Activated naive CD8-positive, alpha-beta T cell treated with anti-CD3 and anti-CD28 coated beads, Interleukin-2, amount 10 ng/mL, durations not matched to agents 7 days and 5 days (primary cell): ENCODE measurements at regions not wholly inside any gene's neighbourhood (a gene's known extent, or its start where the extent isn't known, plus 50 kb on each side); places are given as distances from the start of the nearest gene placed in this dataset.
A peak's percentile ranks its signal among the peaks of the same experiment; 100 is the strongest.

Experiments
- ATAC-seq: fragments of 150-1000 bp; cut with Tn5 transposase; one replicate; pipeline ENCODE4 v1.10.0; 2021; ENCODE audit warnings: low read depth, moderate library complexity
- POLR2A ChIA-PET: fragments of 350-600 bp; sonication (Branson Sonifier 250); formaldehyde crosslinking; loops from one replicate; lab custom pipeline; 2021; ENCODE audit warnings: antibody characterized with exemption; lab: Charles Lee
- DNase-seq: peaks from one replicate; pipeline ENCODE4 v3.0.0; 2021
- H3K27ac Mint-ChIP-seq: one replicate; pipeline ENCODE4 v1.8.0; 2022; ENCODE audit warnings: mild to moderate bottlenecking, mixed read lengths
- H3K27me3 Mint-ChIP-seq: one replicate; pipeline ENCODE4 v1.8.0; 2022; ENCODE audit warnings: mild to moderate bottlenecking, moderate library complexity, mixed read lengths
- H3K36me3 Mint-ChIP-seq: one replicate; pipeline ENCODE4 v1.8.0; 2021; ENCODE audit warnings: mild to moderate bottlenecking, mixed read lengths
- H3K4me1 Mint-ChIP-seq: one replicate; pipeline ENCODE4 v1.8.0; 2021; ENCODE audit warnings: mixed read lengths
- H3K4me3 Mint-ChIP-seq: one replicate; pipeline ENCODE4 v1.8.0; 2022; ENCODE audit warnings: mild to moderate bottlenecking, moderate library complexity, mixed read lengths
- H3K9me3 Mint-ChIP-seq: one replicate; pipeline ENCODE4 v1.8.0; 2021; ENCODE audit warnings: mixed read lengths

GRCh38 chr3:187618722-187619121 lies 51.5 kb downstream of the SST start:
- DNase-seq (no peak), ATAC-seq (no peak)
- POLR2A ChIA-PET = no interaction called here
- Mint-ChIP-seq H3K36me3 (no peaks in the 10 kb centered on the region), H3K27me3 (peaks cover 11% of the 10 kb centered on the region), H3K27ac (no peak overlapping the region), H3K4me3 (no peak overlapping the region), H3K9me3 (no peaks in the 10 kb centered on the region), H3K4me1 (peaks cover 10% of the 10 kb centered on the region)

GRCh38 chr3:187617213-187617612 lies 53.0 kb downstream of the SST start:
- Mint-ChIP-seq H3K9me3 (no peaks in the 10 kb centered on the region), H3K36me3 (no peaks in the 10 kb centered on the region), H3K4me1 (peaks cover 10% of the 10 kb centered on the region), H3K27me3 (peaks cover 6% of the 10 kb centered on the region), H3K27ac (no peak overlapping the region), H3K4me3 (no peak overlapping the region)
- POLR2A ChIA-PET = no interaction called here
- DNase-seq = no peak
- no peak for ATAC-seq

DNA sequence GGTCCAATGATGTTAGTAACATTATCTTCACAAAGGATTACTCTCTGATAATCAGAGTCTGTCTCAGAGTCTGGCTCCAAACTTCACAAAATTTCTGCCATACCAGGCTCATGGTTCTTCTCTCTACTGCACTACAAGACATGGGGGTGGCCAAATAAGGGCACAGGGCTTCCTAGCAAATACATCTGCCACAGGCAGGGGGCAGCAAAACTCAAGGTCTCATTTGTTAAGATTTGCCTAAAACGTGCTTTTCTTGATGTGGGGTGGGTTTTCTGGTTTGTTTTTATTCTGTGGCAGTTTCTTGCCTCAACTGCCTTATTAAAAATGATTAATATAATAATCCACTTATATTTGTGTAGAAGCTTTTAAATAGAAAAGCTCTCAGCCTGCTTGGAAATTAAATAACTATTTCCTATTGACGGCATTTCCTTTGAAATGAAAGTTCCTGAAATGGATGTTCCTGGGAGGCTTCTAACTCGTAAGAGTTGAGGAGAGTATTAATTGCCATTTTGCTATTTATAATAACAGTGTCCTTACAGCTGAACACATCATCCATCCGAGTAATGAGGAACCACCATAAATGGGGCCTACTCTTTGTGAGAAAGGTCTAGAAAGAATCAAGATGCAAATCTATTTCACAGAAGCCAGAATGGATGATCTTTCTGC lies 53.8 kb downstream of the SST start:
- ATAC-seq = peak; percentile 77
- H3K27ac Mint-ChIP-seq = no peak overlapping the region
- peak; percentile 42 for DNase-seq
- peaks cover 10% of the 10 kb centered on the region for H3K4me1 Mint-ChIP-seq
- POLR2A ChIA-PET = no interaction called here
- H3K27me3 Mint-ChIP-seq = peaks cover 8% of the 10 kb centered on the region
- no peak overlapping the region for H3K4me3 Mint-ChIP-seq
- no peaks in the 10 kb centered on the region for H3K36me3 Mint-ChIP-seq
- no peaks in the 10 kb centered on the region for H3K9me3 Mint-ChIP-seq

DNA sequence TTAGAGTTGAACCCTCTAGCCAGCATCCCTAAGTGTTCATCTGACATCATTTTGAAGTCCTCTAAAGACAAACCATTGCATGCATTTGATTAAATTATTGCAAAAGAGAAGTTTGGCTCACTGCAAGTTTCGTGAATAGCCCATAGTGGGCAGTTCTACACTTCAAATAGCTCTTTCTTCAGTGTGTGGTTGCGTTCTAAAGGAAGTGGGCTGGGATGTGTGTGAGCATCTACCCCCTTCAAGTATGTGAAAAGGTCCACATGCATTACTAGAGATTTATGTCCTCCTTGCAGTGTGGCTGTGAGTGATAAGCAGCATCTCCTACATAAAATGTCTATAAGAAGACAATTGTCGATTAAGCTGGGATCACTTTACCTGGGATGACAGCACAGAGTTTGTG lies 54.6 kb downstream of the SST start:
- ATAC-seq (peak; percentile 65), DNase-seq (no peak)
- POLR2A ChIA-PET = no interaction called here
- H3K9me3 Mint-ChIP-seq = no peaks in the 10 kb centered on the region
- H3K4me3 Mint-ChIP-seq = no peak overlapping the region
- peaks cover 10% of the 10 kb centered on the region for H3K4me1 Mint-ChIP-seq
- no peaks in the 10 kb centered on the region for H3K36me3 Mint-ChIP-seq
- H3K27me3 Mint-ChIP-seq = peaks cover 12% of the 10 kb centered on the region
- no peak overlapping the region for H3K27ac Mint-ChIP-seq

GRCh38 chr3:187612656-187613055 lies 57.5 kb downstream of the SST start:
- POLR2A ChIA-PET = no interaction called here
- DNase-seq (no peak), ATAC-seq (no peak)
- H3K9me3 Mint-ChIP-seq = no peaks in the 10 kb centered on the region
- peaks cover 10% of the 10 kb centered on the region for H3K4me1 Mint-ChIP-seq
- H3K27me3 Mint-ChIP-seq = peaks cover 28% of the 10 kb centered on the region
- no peak overlapping the region for H3K27ac Mint-ChIP-seq
- no peaks in the 10 kb centered on the region for H3K36me3 Mint-ChIP-seq
- no peak overlapping the region for H3K4me3 Mint-ChIP-seq

DNA sequence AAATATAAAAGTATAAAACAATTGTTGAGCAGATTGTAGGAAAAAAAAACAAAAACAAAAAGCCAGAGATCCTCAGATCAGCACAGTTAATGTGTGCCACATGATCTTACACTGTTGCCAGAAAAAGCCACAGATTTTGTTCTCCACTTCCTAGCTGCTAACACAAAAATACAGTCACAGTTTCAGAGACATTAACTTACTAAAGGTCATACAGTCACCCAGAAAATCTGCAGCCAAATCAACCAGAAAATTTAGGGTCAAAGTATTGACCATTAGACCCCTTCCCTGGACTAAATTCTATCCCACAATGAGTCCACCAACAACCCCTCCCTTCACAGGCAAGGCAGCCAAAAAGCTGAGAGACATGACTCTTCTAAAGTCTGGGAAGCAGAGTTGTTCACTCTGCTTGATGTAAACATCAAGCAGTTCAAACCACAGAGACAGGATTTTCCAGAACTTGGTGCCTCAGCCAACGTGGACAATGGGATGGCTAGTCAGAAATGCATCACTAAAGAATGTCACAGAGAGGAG lies 59.1 kb downstream of the SST start:
- no peaks in the 10 kb centered on the region for H3K36me3 Mint-ChIP-seq
- H3K27me3 Mint-ChIP-seq = peaks cover 39% of the 10 kb centered on the region
- POLR2A ChIA-PET = no interaction called here
- ATAC-seq = no peak
- peaks cover 7% of the 10 kb centered on the region for H3K4me1 Mint-ChIP-seq
- H3K4me3 Mint-ChIP-seq = no peak overlapping the region
- H3K27ac Mint-ChIP-seq = no peak overlapping the region
- no peak for DNase-seq
- H3K9me3 Mint-ChIP-seq = no peaks in the 10 kb centered on the region

DNA sequence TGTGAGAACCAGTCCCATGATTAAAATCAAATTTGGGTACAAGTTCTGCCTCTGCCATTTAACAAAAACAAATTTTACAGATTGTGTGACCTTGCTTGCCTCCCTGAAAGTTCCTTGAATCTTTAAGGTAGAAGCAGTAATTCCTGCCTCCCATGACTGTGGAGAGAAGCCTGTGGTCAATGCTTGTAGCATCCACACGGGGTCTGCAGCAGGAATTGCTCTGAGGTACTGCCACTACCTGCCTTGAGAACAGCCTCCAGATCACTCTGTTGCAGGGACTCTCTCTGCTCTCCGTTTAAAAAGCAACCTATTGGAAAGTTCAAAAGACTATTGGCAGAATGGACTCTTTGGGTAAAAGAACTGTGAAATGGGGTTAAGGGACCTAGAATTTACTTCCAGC lies 75.9 kb downstream of the SST start:
- H3K4me1 Mint-ChIP-seq = no peaks in the 10 kb centered on the region
- POLR2A ChIA-PET = no interaction called here
- no peak overlapping the region for H3K27ac Mint-ChIP-seq
- ATAC-seq (no peak), DNase-seq (no peak)
- H3K4me3 Mint-ChIP-seq = no peak overlapping the region
- peaks cover 49% of the 10 kb centered on the region for H3K27me3 Mint-ChIP-seq
- no peaks in the 10 kb centered on the region for H3K9me3 Mint-ChIP-seq
- H3K36me3 Mint-ChIP-seq = no peaks in the 10 kb centered on the region

DNA sequence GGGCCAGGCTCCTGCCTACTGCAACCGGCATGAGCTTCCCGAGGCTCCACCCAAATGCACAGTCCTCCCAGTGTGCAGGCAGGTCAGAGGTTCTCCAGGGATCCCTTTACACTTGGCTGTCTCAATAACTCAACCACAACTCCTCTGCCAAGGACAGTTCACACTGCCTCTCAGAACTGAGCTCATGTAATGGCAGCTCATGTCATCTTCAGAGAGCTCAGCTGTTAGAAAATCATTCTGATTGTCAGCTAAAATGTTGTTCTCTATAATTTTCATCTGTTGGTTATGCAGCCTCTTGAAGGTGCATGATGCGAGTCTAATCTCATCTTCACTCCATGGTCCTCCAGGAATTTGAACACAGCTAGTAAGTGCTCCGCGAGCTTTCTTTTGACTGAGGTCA lies 76.7 kb downstream of the SST start:
- no peaks in the 10 kb centered on the region for H3K36me3 Mint-ChIP-seq
- H3K4me1 Mint-ChIP-seq = no peaks in the 10 kb centered on the region
- no peak overlapping the region for H3K4me3 Mint-ChIP-seq
- H3K27me3 Mint-ChIP-seq = peaks cover 46% of the 10 kb centered on the region
- no peak overlapping the region for H3K27ac Mint-ChIP-seq
- H3K9me3 Mint-ChIP-seq = no peaks in the 10 kb centered on the region
- ATAC-seq = no peak
- POLR2A ChIA-PET = no interaction called here
- DNase-seq = no peak

GRCh38 chr3:187590861-187591576 lies 79.2 kb downstream of the SST start:
- H3K4me1 Mint-ChIP-seq = no peaks in the 10 kb centered on the region
- no peak overlapping the region for H3K27ac Mint-ChIP-seq
- DNase-seq (no peak), ATAC-seq (no peak)
- peaks cover 45% of the 10 kb centered on the region for H3K27me3 Mint-ChIP-seq
- POLR2A ChIA-PET = no interaction called here
- no peak overlapping the region for H3K4me3 Mint-ChIP-seq
- no peaks in the 10 kb centered on the region for H3K9me3 Mint-ChIP-seq
- no peaks in the 10 kb centered on the region for H3K36me3 Mint-ChIP-seq

DNA sequence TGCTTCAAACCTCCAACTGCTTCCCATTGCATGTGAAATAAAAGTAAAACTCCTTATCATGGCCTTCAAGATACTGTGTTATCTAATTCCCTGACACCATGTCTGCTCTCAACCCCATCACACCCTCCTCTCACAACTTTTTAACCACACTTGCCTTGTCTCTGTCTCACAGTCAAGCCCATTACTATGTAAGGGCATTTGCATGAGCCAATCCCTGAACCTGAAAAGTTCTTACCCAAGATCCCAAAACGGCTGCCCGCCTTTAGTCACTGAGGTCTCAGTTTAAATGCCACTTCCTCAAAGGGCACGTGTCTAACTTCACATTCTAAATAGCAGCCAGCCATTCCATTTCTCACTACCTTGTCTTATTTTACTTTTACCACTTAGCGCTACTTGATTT lies 83.1 kb downstream of the SST start:
- H3K4me1 Mint-ChIP-seq = no peaks in the 10 kb centered on the region
- DNase-seq (no peak), ATAC-seq (no peak)
- POLR2A ChIA-PET = no interaction called here
- peaks cover 1% of the 10 kb centered on the region for H3K9me3 Mint-ChIP-seq
- no peak overlapping the region for H3K27ac Mint-ChIP-seq
- no peak overlapping the region for H3K4me3 Mint-ChIP-seq
- H3K36me3 Mint-ChIP-seq = no peaks in the 10 kb centered on the region
- peaks cover 45% of the 10 kb centered on the region for H3K27me3 Mint-ChIP-seq

GRCh38 chr3:187586226-187586625 lies 84.0 kb downstream of the SST start:
- Mint-ChIP-seq H3K27me3 (peaks cover 45% of the 10 kb centered on the region), H3K9me3 (peaks cover 1% of the 10 kb centered on the region), H3K27ac (no peak overlapping the region), H3K4me1 (no peaks in the 10 kb centered on the region), H3K4me3 (no peak overlapping the region), H3K36me3 (no peaks in the 10 kb centered on the region)
- POLR2A ChIA-PET = no interaction called here
- DNase-seq = no peak
- ATAC-seq = no peak

GRCh38 chr3:187572441-187572840 lies 97.8 kb downstream of the SST start:
- H3K4me3 Mint-ChIP-seq = no peak overlapping the region
- H3K4me1 Mint-ChIP-seq = no peaks in the 10 kb centered on the region
- ATAC-seq (no peak), DNase-seq (no peak)
- H3K27me3 Mint-ChIP-seq = peaks cover 7% of the 10 kb centered on the region
- POLR2A ChIA-PET = no interaction called here
- H3K27ac Mint-ChIP-seq = no peak overlapping the region
- no peaks in the 10 kb centered on the region for H3K36me3 Mint-ChIP-seq
- H3K9me3 Mint-ChIP-seq = no peaks in the 10 kb centered on the region

DNA sequence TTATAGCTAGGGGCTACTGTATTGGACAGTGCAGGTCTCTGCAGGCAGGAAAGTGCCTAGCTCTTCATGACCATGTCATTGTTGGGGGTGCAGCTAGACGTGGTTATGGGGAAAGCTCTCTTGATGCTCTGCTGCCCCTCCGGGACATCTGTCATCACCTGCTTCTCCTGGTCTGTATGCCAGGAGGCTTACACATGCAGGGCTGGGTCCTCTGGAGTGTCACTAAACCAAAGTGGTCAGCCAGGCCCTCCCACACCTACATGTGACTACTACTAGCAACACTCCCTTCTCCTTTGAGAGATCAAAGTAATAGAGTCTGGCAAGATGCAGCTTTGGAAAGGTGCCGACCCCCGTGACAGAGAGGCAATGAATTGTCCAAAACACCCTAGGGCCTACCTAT lies 98.5 kb downstream of the SST start:
- POLR2A ChIA-PET = no interaction called here
- H3K9me3 Mint-ChIP-seq = no peaks in the 10 kb centered on the region
- no peaks in the 10 kb centered on the region for H3K4me1 Mint-ChIP-seq
- peaks cover 7% of the 10 kb centered on the region for H3K27me3 Mint-ChIP-seq
- no peak overlapping the region for H3K4me3 Mint-ChIP-seq
- no peak for ATAC-seq
- no peak overlapping the region for H3K27ac Mint-ChIP-seq
- H3K36me3 Mint-ChIP-seq = no peaks in the 10 kb centered on the region
- DNase-seq = no peak

GRCh38 chr3:187570776-187571175 lies 99.4 kb downstream of the SST start:
- Mint-ChIP-seq H3K4me3 (no peak overlapping the region), H3K4me1 (no peaks in the 10 kb centered on the region), H3K27me3 (peaks cover 13% of the 10 kb centered on the region), H3K27ac (no peak overlapping the region), H3K36me3 (no peaks in the 10 kb centered on the region), H3K9me3 (no peaks in the 10 kb centered on the region)
- DNase-seq = no peak
- ATAC-seq = no peak
- POLR2A ChIA-PET = no interaction called here
